H1 (cell line): ENCODE measurements at regions not wholly inside any gene's neighbourhood (a gene's known extent, or its start where the extent isn't known, plus 50 kb on each side); places are given as distances from the start of the nearest gene placed in this dataset.

Experiments used
- CTCF ChIP-seq, 3 experiments: IDR thresholded peaks; 1 replicate in 2 of 3; 2 replicates in 1 of 3; pipeline versions ENCODE4 v1.5.1 to v1.6.1; 2011; ENCODE audit warnings: low read length in 3 of 3, mild to moderate bottlenecking in 3 of 3, inconsistent platforms in 2 of 3, low read depth in 1 of 3, moderate library complexity in 1 of 3; ENCODE audit not compliant: insufficient read depth in 1 of 3; ENCODE audit errors: control extremely low read depth in 1 of 3
- EZH2 ChIP-seq: fragments of 200-600 bp; sonication (generic); IDR thresholded peaks from 2 replicates; pipeline ENCODE4 v1.7.1; 2012; ENCODE audit warnings: low read depth, mild to moderate bottlenecking, moderate library complexity, low read length, inconsistent platforms; ENCODE audit not compliant: severe bottlenecking
- HDAC2 ChIP-seq, 2 experiments: fragments of 300-600 bp in 1 of 2; sonication (generic) in 1 of 2; IDR thresholded peaks; 2 replicates each; pipeline ENCODE4 v1.6.1; 2011 to 2012; ENCODE audit warnings: low read depth in 2 of 2, low read length in 2 of 2, mild to moderate bottlenecking in 2 of 2, moderate library complexity in 2 of 2, borderline replicate concordance in 1 of 2, inconsistent platforms in 1 of 2
- HDAC6 ChIP-seq: IDR thresholded peaks from one replicate; pipeline ENCODE4 v1.7.1; 2012; ENCODE audit warnings: low read depth, mild to moderate bottlenecking, inconsistent platforms, low read length, moderate library complexity
- POLR2A ChIP-seq, 2 experiments: IDR thresholded peaks; 1 replicate in 1 of 2; 2 replicates in 1 of 2; pipeline ENCODE4 v1.6.1; 2011; ENCODE audit warnings: low read depth in 2 of 2, low read length in 2 of 2, mild to moderate bottlenecking in 2 of 2; ENCODE audit errors: control extremely low read depth in 1 of 2
- POLR2AphosphoS5 ChIP-seq: IDR thresholded peaks from 2 replicates; pipeline ENCODE4 v1.6.1; 2011; ENCODE audit warnings: low read depth, low read length
- RNF2 ChIP-seq: fragments of 200-900, 300-1000 bp; sonication (generic); IDR thresholded peaks from 2 replicates; pipeline ENCODE4 v1.7.1; 2016; ENCODE audit warnings: borderline replicate concordance, low read depth, mild to moderate bottlenecking, antibody characterized with exemption, low read length; ENCODE audit not compliant: poor library complexity, severe bottlenecking; ENCODE audit errors: missing control alignments

- TF ChIP-seq POLR2AphosphoS5 (no peak), CTCF (IDR thresholded peaks at IDR 0.05; ENCODE audit: control extremely low read depth in 1 of 3, insufficient read depth in 1 of 3, low read depth in 1 of 3, low read length in 3 of 3) (no peak), EZH2 (no peak), POLR2A (IDR thresholded peaks at IDR 0.05; ENCODE audit: control extremely low read depth in 1 of 2, low read depth in 2 of 2, low read length in 2 of 2) (no peak), RNF2 (no peak), HDAC2 (IDR thresholded peaks at IDR 0.05; ENCODE audit: borderline replicate concordance in 1 of 2, low read depth in 2 of 2, low read length in 2 of 2) (no peak), HDAC6 (no peak)
Measured at GRCh38 chr6:14832427-14832826, 413.4 kb upstream of the JARID2 start.
